ENCODE measurements at regions not wholly inside any gene's neighbourhood (a gene's known extent, or its start where the extent isn't known, plus 50 kb on each side); places are given as distances from the start of the nearest gene placed in this dataset.
"Not testable (repeated sequence)": the region's sequence is repeated elsewhere in the genome, so short reads cannot be mapped to it uniquely, and the experiment has no call there.

DNA sequence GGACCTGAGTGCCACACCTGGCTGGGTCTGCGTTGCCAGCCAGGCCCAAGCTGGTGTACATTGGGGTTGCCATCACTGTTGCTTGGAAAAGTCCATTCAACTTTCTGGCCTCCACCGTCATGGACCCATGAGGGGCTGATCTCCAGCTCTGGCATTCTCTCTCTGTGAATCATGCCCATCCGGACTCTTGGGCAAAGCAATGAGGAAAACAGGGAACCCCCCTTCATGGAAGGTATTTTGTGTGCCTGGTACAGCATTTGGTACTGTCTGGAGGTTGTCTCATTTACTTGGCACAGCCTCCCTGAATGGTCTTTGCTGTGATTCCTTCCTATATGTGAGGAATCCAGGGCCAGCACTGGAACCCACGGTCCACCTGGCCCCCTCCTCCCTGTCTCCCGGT lies 99.4 kb downstream of the FOXD2 start:
- peaks cover 0 to 15% of the 10 kb centered on the region in 2 donors for H3K4me1 ChIP-seq (ENCODE audit: control insufficient read depth in 1 of 2, insufficient read depth in 2 of 2, low read length in 2 of 2)
- no peak overlapping the region for H3K4me3 ChIP-seq (ENCODE audit: low read depth in 1 of 2, low read length in 2 of 2)
- H3K27ac ChIP-seq (ENCODE audit: low read depth, low read length): no peak overlapping the region
- peaks cover 11% of the 10 kb centered on the region in 2 donors for H3K27me3 ChIP-seq (ENCODE audit: control insufficient read depth in 1 of 2, insufficient read depth in 2 of 2, low read length in 2 of 2)
- H3K9ac ChIP-seq (ENCODE audit: low read depth in 1 of 2, low read length in 2 of 2): no peak overlapping the region
- H3K9me3 ChIP-seq (ENCODE audit: control insufficient read depth in 1 of 2, low read length in 2 of 2): peaks cover 0 to 6% of the 10 kb centered on the region in 2 donors
- no peaks in the 10 kb centered on the region for H3K36me3 ChIP-seq (ENCODE audit: control insufficient read depth in 1 of 2, insufficient read depth in 2 of 2, low read length in 2 of 2)

DNA sequence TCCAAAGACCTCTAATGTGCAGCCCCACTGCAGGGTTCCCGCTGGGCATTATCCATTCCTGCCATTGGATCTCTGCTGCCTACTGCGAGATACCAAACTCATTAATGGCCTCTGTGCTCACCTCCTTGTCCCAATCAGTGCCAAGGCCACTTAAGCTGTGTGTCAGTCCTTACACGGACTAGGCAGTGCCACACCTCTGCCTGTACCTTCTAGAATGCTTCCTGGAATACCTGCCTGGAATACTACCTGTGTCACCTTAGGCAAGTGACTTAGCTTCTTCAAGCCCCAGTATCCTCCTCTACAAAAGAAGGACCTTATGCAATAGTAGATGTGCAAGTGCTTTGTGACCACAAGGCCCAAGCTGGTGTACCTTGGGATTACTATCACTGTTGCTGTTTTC lies 100.1 kb downstream of the FOXD2 start:
- Histone ChIP-seq H3K36me3 (ENCODE audit: control insufficient read depth in 1 of 2, insufficient read depth in 2 of 2, low read length in 2 of 2) (no peaks in the 10 kb centered on the region), H3K4me1 (ENCODE audit: control insufficient read depth in 1 of 2, insufficient read depth in 2 of 2, low read length in 2 of 2) (peaks cover 0 to 14% of the 10 kb centered on the region in 2 donors), H3K9me3 (ENCODE audit: control insufficient read depth in 1 of 2, low read length in 2 of 2) (peaks cover 0 to 6% of the 10 kb centered on the region in 2 donors), H3K27ac (ENCODE audit: low read depth, low read length) (no peak overlapping the region), H3K9ac (ENCODE audit: low read depth in 1 of 2, low read length in 2 of 2) (no peak overlapping the region), H3K4me3 (ENCODE audit: low read depth in 1 of 2, low read length in 2 of 2) (no peak overlapping the region), H3K27me3 (ENCODE audit: control insufficient read depth in 1 of 2, insufficient read depth in 2 of 2, low read length in 2 of 2) (peaks cover 7 to 8% of the 10 kb centered on the region in 2 donors)

DNA sequence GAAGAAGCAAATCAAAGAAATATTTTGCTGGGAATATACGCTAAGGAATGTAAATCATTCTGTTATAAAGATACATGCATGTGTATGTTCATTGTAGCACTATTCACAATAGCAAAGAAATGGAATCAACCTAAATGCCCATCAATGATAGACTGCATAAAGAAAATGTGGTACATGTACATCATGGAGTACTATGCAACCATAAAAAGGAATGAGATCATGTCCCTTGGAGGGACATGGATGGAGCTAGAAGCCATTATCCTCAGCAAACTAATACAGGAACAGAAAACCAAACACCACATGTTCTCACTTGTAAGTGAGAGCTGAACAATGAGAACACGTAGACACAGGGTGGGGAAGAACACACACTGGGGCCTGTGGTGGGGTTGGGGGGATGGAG lies 100.7 kb downstream of the FOXD2 start:
- H3K4me3 ChIP-seq (ENCODE audit: low read depth in 1 of 2, low read length in 2 of 2); H3K27me3 ChIP-seq (ENCODE audit: control insufficient read depth in 1 of 2, insufficient read depth in 2 of 2, low read length in 2 of 2); H3K27ac ChIP-seq (ENCODE audit: low read depth, low read length); H3K9me3 ChIP-seq (ENCODE audit: control insufficient read depth in 1 of 2, low read length in 2 of 2); H3K9ac ChIP-seq (ENCODE audit: low read depth in 1 of 2, low read length in 2 of 2); H3K36me3 ChIP-seq (ENCODE audit: control insufficient read depth in 1 of 2, insufficient read depth in 2 of 2, low read length in 2 of 2): not testable (repeated sequence)
- peaks cover 0 to 12% of the 10 kb centered on the region in 2 donors for H3K4me1 ChIP-seq (ENCODE audit: control insufficient read depth in 1 of 2, insufficient read depth in 2 of 2, low read length in 2 of 2)

DNA sequence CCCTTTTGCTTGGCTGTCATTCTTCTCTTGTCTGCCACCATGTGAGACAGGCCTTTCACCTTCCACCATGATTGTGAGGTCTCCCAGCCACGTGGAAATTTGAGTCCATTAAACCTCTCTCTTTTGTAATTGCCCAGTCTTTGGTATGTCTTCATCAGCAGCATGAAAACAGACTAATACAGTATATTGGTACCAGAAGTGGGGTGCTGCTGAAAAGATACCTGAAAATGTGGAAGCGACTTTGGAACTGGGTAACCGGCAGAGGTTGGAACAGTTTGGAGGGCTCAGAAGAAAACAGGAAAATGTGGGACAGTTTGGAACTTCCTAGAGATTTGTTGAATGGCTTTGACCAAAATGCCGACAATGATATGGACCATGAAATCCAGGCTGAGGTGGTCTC lies 103.9 kb downstream of the FOXD2 start:
- not testable (repeated sequence) for H3K36me3 ChIP-seq (ENCODE audit: control insufficient read depth in 1 of 2, insufficient read depth in 2 of 2, low read length in 2 of 2); H3K27me3 ChIP-seq (ENCODE audit: control insufficient read depth in 1 of 2, insufficient read depth in 2 of 2, low read length in 2 of 2); H3K9me3 ChIP-seq (ENCODE audit: control insufficient read depth in 1 of 2, low read length in 2 of 2); H3K9ac ChIP-seq (ENCODE audit: low read depth in 1 of 2, low read length in 2 of 2); H3K4me1 ChIP-seq (ENCODE audit: control insufficient read depth in 1 of 2, insufficient read depth in 2 of 2, low read length in 2 of 2); H3K4me3 ChIP-seq (ENCODE audit: low read depth in 1 of 2, low read length in 2 of 2); H3K27ac ChIP-seq (ENCODE audit: low read depth, low read length)

DNA sequence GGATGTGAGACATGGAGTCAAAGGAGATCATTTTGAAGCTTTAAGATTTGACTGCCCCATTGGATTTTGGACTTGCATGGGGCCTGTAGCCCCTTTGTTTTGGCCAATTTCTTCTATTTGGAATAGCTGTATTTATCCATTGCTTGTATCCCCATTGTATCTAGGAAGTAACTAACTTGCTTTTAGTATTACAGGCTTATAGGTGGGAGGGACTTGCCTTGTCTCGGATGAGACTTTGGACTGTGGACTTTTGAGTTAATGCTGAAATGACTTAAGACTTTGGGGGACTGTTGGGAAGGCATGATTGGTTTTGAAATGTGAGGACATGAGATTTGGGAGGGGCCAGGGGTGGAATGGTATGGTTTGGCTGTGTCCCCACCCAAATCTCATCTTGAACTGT lies 105.2 kb downstream of the FOXD2 start:
- H3K4me1 ChIP-seq (ENCODE audit: control insufficient read depth in 1 of 2, insufficient read depth in 2 of 2, low read length in 2 of 2); H3K27ac ChIP-seq (ENCODE audit: low read depth, low read length); H3K9me3 ChIP-seq (ENCODE audit: control insufficient read depth in 1 of 2, low read length in 2 of 2); H3K4me3 ChIP-seq (ENCODE audit: low read depth in 1 of 2, low read length in 2 of 2); H3K9ac ChIP-seq (ENCODE audit: low read depth in 1 of 2, low read length in 2 of 2); H3K36me3 ChIP-seq (ENCODE audit: control insufficient read depth in 1 of 2, insufficient read depth in 2 of 2, low read length in 2 of 2); H3K27me3 ChIP-seq (ENCODE audit: control insufficient read depth in 1 of 2, insufficient read depth in 2 of 2, low read length in 2 of 2): not testable (repeated sequence)

DNA sequence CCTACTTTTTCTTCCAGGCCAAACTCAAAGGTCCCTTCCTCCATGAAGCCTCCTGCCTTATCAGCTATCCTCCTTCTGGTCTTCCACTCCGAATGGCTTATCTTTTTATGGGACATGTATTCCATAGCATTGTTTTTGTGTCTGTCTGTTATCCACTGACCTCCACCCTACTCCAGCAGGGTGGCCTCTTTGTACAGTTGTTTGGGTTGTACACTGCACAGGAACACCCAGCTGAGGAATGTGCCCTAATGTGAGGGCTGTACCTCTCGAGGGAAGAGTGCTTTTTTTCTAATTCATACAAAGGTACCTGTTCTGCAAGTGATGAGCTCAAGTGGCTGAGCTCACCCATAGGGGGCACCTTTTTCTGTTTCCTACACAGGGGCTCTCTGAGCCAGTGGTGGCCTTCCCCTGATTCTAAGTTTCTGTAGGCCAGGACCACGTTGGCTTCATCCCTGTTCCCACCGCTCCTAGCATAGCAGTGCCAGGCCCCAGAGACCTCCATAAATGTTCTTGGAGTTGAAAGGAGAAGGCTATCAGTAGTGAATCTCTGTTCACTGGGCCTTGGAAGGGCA lies 108.2 kb downstream of the FOXD2 start:
- Histone ChIP-seq H3K4me1 (ENCODE audit: control insufficient read depth in 1 of 2, insufficient read depth in 2 of 2, low read length in 2 of 2) (peaks cover 0 to 5% of the 10 kb centered on the region in 2 donors), H3K27ac (ENCODE audit: low read depth, low read length) (no peak overlapping the region), H3K9me3 (ENCODE audit: control insufficient read depth in 1 of 2, low read length in 2 of 2) (peaks cover 0 to 6% of the 10 kb centered on the region in 2 donors), H3K27me3 (ENCODE audit: control insufficient read depth in 1 of 2, insufficient read depth in 2 of 2, low read length in 2 of 2) (no peaks in the 10 kb centered on the region), H3K9ac (ENCODE audit: low read depth in 1 of 2, low read length in 2 of 2) (no peak overlapping the region), H3K4me3 (ENCODE audit: low read depth in 1 of 2, low read length in 2 of 2) (no peak overlapping the region), H3K36me3 (ENCODE audit: control insufficient read depth in 1 of 2, insufficient read depth in 2 of 2, low read length in 2 of 2) (no peaks in the 10 kb centered on the region)

DNA sequence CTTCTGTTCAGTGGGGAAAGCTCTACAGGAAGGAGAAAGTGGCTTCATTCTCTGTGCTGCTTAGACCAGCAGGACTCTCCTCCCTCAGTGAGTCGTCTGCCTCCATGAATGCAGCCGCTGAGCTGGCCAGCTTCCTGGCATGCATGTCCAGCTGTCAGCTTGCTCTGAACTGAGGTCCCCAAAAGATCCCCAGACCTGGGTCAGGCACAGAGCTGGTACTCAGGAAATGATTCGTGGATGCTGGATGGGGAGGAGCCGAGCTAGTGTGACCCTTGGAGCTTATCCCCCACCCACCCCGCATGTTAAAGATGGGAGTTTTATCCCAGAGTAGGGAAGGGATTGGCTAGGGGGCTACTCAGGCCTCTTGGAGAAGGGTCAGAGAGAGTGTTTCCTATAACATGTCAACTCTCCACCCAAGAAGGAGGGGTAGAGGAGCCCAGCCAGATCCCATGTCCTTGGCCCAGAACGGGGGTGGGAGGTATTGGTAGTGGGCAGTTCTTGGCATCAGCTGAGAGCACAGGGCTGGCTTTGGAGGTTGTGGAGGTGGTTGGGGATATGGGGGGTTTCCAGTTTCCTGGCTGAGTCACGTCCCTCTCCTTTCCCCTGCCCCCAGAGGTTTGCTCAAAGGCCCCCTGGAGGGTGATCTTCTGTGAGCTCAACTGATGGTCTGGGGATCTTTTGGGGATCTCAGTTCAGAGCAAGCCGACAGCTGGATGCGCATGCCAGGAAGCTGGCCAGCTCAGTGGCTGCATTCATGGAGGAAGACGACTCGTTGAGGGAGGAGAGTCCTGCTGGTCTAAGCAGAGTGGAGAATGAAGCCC lies 110.1 kb downstream of the FOXD2 start:
- no peak overlapping the region for H3K27ac ChIP-seq (ENCODE audit: low read depth, low read length)
- peaks cover 0 to 5% of the 10 kb centered on the region in 2 donors for H3K27me3 ChIP-seq (ENCODE audit: control insufficient read depth in 1 of 2, insufficient read depth in 2 of 2, low read length in 2 of 2)
- no peaks in the 10 kb centered on the region for H3K9me3 ChIP-seq (ENCODE audit: control insufficient read depth in 1 of 2, low read length in 2 of 2)
- H3K4me3 ChIP-seq (ENCODE audit: low read depth in 1 of 2, low read length in 2 of 2): no peak overlapping the region
- peaks cover 0 to 11% of the 10 kb centered on the region in 2 donors for H3K4me1 ChIP-seq (ENCODE audit: control insufficient read depth in 1 of 2, insufficient read depth in 2 of 2, low read length in 2 of 2)
- H3K9ac ChIP-seq (ENCODE audit: low read depth in 1 of 2, low read length in 2 of 2): no peak overlapping the region
- no peaks in the 10 kb centered on the region for H3K36me3 ChIP-seq (ENCODE audit: control insufficient read depth in 1 of 2, insufficient read depth in 2 of 2, low read length in 2 of 2)

DNA sequence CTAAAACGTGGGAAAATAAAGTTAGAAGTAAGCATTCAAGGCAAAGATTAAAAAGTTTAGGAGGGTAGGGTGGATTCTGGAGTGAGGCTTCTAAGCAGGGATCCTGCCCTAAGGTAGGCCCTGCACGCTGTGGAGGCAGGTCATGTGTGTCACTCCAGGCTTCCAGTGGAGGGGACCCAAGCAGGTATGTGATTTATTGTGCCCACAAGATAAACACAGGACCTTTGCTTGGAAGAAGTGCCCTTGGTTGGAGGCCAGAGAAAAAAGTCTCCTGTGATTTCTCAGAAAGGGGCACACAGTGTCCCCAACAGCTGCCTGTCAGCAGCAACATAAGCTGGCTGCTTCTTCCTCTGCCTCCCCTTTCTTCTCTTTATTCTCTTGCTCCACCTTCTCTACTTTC lies 110.8 kb downstream of the FOXD2 start:
- Histone ChIP-seq H3K27me3 (ENCODE audit: control insufficient read depth in 1 of 2, insufficient read depth in 2 of 2, low read length in 2 of 2) (peaks cover 0 to 5% of the 10 kb centered on the region in 2 donors), H3K9ac (ENCODE audit: low read depth in 1 of 2, low read length in 2 of 2) (no peak overlapping the region), H3K9me3 (ENCODE audit: control insufficient read depth in 1 of 2, low read length in 2 of 2) (no peaks in the 10 kb centered on the region), H3K4me1 (ENCODE audit: control insufficient read depth in 1 of 2, insufficient read depth in 2 of 2, low read length in 2 of 2) (peaks cover 0 to 11% of the 10 kb centered on the region in 2 donors), H3K36me3 (ENCODE audit: control insufficient read depth in 1 of 2, insufficient read depth in 2 of 2, low read length in 2 of 2) (no peaks in the 10 kb centered on the region), H3K27ac (ENCODE audit: low read depth, low read length) (no peak overlapping the region), H3K4me3 (ENCODE audit: low read depth in 1 of 2, low read length in 2 of 2) (no peak overlapping the region)

DNA sequence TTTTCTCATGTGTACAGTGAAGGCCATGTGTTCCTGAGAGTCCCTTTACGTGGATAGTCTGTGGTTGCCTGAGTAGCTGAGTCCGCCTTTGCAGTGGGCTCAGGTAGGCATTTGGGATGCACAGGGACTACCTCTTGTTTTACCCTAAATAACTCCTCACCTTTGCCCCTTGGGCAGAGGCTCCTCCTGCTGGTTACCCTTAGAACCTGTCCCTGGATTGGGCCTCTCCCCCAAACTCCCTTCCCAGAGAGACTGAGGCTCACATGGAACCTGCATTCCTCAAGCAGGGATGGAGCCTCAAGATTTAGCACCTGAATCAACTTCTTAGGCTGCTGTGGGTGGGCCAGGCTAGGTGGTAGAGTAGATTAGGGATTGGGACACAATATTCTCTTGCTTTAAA lies 111.7 kb downstream of the FOXD2 start:
- Histone ChIP-seq H3K9me3 (ENCODE audit: control insufficient read depth in 1 of 2, low read length in 2 of 2) (no peaks in the 10 kb centered on the region), H3K36me3 (ENCODE audit: control insufficient read depth in 1 of 2, insufficient read depth in 2 of 2, low read length in 2 of 2) (no peaks in the 10 kb centered on the region), H3K27me3 (ENCODE audit: control insufficient read depth in 1 of 2, insufficient read depth in 2 of 2, low read length in 2 of 2) (peaks cover 0 to 5% of the 10 kb centered on the region in 2 donors), H3K9ac (ENCODE audit: low read depth in 1 of 2, low read length in 2 of 2) (no peak overlapping the region), H3K27ac (ENCODE audit: low read depth, low read length) (no peak overlapping the region), H3K4me1 (ENCODE audit: control insufficient read depth in 1 of 2, insufficient read depth in 2 of 2, low read length in 2 of 2) (peaks cover 4 to 18% of the 10 kb centered on the region in 2 donors), H3K4me3 (ENCODE audit: low read depth in 1 of 2, low read length in 2 of 2) (no peak overlapping the region)

DNA sequence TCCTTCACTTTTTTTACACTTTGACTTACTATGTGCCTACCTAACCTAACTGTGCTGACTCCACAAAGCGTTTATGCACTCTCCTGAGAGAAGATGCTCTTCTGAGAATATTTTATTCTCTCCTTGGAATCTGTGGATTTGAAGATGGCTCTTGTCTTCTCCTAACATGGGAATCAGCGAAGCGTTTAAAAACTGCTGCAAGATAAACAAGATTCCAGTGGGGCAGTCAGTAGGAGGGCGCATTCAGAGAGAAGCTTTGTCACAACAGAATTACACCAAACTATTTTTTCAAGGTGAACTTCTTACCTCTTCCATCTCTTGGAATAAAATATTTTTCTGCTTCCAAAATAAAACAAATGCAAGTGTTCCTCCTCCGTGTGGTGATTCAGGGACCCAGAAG lies 113.1 kb downstream of the FOXD2 start:
- Histone ChIP-seq H3K4me1 (ENCODE audit: control insufficient read depth in 1 of 2, insufficient read depth in 2 of 2, low read length in 2 of 2) (peaks cover 18 to 31% of the 10 kb centered on the region in 2 donors), H3K27me3 (ENCODE audit: control insufficient read depth in 1 of 2, insufficient read depth in 2 of 2, low read length in 2 of 2) (peaks cover 0 to 5% of the 10 kb centered on the region in 2 donors), H3K4me3 (ENCODE audit: low read depth in 1 of 2, low read length in 2 of 2) (no peak overlapping the region), H3K9ac (ENCODE audit: low read depth in 1 of 2, low read length in 2 of 2) (no peak overlapping the region), H3K9me3 (ENCODE audit: control insufficient read depth in 1 of 2, low read length in 2 of 2) (no peaks in the 10 kb centered on the region), H3K27ac (ENCODE audit: low read depth, low read length) (no peak overlapping the region), H3K36me3 (ENCODE audit: control insufficient read depth in 1 of 2, insufficient read depth in 2 of 2, low read length in 2 of 2) (no peaks in the 10 kb centered on the region)
